Upper lobe of right lung (tissue), 1 donor: ENCODE measurements at regions not wholly inside any gene's neighbourhood (a gene's known extent, or its start where the extent isn't known, plus 50 kb on each side); places are given as distances from the start of the nearest gene placed in this dataset.

Experiments
- ATAC-seq: fragments of 200-7000 bp; cut with Tn5 transposase; one replicate; pipeline ENCODE4 v1.9.1; 2020; ENCODE audit warnings: mild to moderate bottlenecking, moderate library complexity
- DNase-seq: peaks from one replicate; pipeline ENCODE4 v3.0.0-alpha.2; 2020
- H3K27ac ChIP-seq: fragments of 200-600 bp; one replicate; pipeline ENCODE4 v1.8.0; 2022
- H3K27me3 ChIP-seq: fragments of 200-600 bp; one replicate; pipeline ENCODE4 v1.8.0; 2022; ENCODE audit warnings: mild to moderate bottlenecking
- H3K36me3 ChIP-seq: fragments of 200-600 bp; one replicate; pipeline ENCODE4 v1.8.0; 2022
- H3K4me1 ChIP-seq: fragments of 200-600 bp; one replicate; pipeline ENCODE4 v1.8.0; 2022
- H3K4me3 ChIP-seq: fragments of 200-600 bp; one replicate; pipeline ENCODE4 v1.8.0; 2022; ENCODE audit warnings: mild to moderate bottlenecking
- H3K9me3 ChIP-seq: fragments of 200-600 bp; one replicate; pipeline ENCODE4 v1.8.0; 2022
- intact Hi-C: fragments of 100-400 bp; cut with DNase I; formaldehyde crosslinking; loops from one replicate; pipeline ENCODE4 v1.11.0; 2022
- TF ChIP-seq, protein P1 (sequence below): fragments of 200-600 bp; IDR thresholded peaks from one replicate; pipeline ENCODE4 v1.8.0; 2022; ENCODE audit warnings: antibody characterized with exemption
- donor health status: DM: no; HTN: yes; CAD: no; lungs with severe emphysema.

DNA sequence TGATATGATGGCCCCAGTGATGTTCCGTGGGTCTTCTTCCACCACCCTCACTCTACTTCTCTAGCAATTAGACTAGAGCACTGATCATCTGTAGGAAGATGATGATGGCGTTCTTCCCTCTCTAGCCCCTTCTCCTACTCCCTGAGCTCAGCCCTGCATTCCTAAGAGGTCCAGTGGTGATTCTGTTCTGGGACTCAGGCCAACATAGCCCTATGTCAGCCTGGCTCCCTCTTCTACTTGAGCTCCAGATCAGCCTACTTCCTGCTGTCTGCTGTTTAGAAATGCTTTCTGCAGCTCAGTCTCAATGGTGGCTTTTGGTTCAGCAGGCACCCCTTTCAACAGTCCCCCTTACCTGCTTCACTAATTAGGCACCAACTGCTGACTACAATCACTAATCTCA is 86.1 kb upstream of the ZBED5 start:
- H3K36me3 ChIP-seq, result no peaks in the 10 kb centered on the region
- intact Hi-C loops, result no loop called here
- no peaks in the 10 kb centered on the region for H3K27me3 ChIP-seq
- H3K9me3 ChIP-seq, result no peaks in the 10 kb centered on the region
- peak; percentile 46 for ATAC-seq
- no peaks in the 10 kb centered on the region for H3K4me1 ChIP-seq
- H3K27ac ChIP-seq, result no peak overlapping the region
- H3K4me3 ChIP-seq, result no peak overlapping the region
- DNase-seq, result no peak
- TF ChIP-seq, protein P1, sequence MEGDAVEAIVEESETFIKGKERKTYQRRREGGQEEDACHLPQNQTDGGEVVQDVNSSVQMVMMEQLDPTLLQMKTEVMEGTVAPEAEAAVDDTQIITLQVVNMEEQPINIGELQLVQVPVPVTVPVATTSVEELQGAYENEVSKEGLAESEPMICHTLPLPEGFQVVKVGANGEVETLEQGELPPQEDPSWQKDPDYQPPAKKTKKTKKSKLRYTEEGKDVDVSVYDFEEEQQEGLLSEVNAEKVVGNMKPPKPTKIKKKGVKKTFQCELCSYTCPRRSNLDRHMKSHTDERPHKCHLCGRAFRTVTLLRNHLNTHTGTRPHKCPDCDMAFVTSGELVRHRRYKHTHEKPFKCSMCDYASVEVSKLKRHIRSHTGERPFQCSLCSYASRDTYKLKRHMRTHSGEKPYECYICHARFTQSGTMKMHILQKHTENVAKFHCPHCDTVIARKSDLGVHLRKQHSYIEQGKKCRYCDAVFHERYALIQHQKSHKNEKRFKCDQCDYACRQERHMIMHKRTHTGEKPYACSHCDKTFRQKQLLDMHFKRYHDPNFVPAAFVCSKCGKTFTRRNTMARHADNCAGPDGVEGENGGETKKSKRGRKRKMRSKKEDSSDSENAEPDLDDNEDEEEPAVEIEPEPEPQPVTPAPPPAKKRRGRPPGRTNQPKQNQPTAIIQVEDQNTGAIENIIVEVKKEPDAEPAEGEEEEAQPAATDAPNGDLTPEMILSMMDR, result no peak

DNA sequence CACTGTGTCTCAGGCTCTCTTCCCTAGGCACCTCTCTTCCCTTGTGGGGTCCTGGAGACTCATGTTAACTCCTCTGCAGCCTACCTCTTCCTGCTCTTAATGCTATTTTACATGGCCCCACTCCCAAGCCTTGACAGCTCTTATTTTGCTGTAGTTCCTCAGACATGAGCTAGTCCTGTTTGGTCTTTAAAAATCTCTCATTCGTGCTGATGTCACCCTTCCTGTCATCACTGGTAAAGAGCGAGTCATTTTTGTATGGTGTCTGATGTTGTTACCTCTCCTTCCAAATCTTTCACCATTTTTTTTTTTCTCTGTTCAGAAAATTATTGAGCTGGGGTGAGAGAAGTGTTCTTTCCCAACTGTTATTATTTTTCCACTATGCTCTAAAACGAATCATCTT is 84.8 kb upstream of the ZBED5 start:
- TF ChIP-seq, protein P1, result no peak
- intact Hi-C loops, result no loop called here
- DNase-seq (no peak), ATAC-seq (no peak)
- H3K27me3 ChIP-seq, result no peaks in the 10 kb centered on the region
- no peaks in the 10 kb centered on the region for H3K4me1 ChIP-seq
- no peak overlapping the region for H3K27ac ChIP-seq
- H3K36me3 ChIP-seq, result no peaks in the 10 kb centered on the region
- no peak overlapping the region for H3K4me3 ChIP-seq
- no peaks in the 10 kb centered on the region for H3K9me3 ChIP-seq

DNA sequence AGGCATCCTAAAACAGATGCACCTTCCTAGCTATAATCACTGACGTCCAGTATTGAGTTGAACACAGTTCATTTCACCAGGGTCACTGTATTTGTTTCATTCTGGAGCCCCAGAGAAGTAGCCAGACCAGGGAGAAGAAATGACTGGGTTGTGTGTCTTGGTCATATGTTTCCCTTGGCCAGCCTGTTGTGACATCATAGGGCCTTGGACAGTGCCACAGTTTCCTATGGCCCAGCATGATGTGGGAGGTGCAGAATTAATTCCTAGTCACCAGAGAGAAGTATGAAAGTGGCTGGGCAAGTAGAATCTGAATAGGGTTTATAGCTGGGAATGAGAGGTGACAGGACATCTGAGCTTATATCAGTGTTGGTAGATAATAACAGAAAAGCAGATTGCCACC is 84.0 kb upstream of the ZBED5 start:
- Histone ChIP-seq H3K27ac (no peak overlapping the region), H3K36me3 (no peaks in the 10 kb centered on the region), H3K27me3 (no peaks in the 10 kb centered on the region), H3K4me3 (no peak overlapping the region), H3K4me1 (no peaks in the 10 kb centered on the region), H3K9me3 (no peaks in the 10 kb centered on the region)
- TF ChIP-seq, protein P1, result no peak
- DNase-seq, result no peak
- ATAC-seq, result peak; percentile 28
- intact Hi-C loops, result no loop called here

DNA sequence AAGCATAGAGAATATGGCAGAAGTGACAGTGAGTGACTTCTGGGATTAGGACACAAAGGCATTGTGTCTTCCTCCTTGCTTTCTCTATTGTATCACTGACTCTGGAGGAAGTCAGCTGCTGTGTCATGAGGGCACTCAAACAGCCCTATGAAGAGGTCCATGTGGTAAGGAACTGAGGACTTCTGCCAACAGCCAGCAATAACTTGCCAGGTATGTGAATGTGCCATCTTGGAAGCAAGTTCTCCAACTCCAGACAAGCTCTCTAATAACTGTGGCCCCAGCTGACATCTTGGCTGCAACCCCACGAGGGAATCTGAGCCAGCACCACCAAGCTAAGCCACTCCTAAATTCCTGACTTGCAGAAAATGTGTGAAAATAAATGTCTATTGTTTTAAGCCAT is 83.6 kb upstream of the ZBED5 start:
- Histone ChIP-seq H3K9me3 (no peaks in the 10 kb centered on the region), H3K27me3 (no peaks in the 10 kb centered on the region), H3K4me1 (no peaks in the 10 kb centered on the region), H3K4me3 (no peak overlapping the region), H3K36me3 (no peaks in the 10 kb centered on the region), H3K27ac (no peak overlapping the region)
- ATAC-seq (peak; percentile 78), DNase-seq (no peak)
- TF ChIP-seq, protein P1, result no peak
- intact Hi-C loops, result no loop called here

DNA sequence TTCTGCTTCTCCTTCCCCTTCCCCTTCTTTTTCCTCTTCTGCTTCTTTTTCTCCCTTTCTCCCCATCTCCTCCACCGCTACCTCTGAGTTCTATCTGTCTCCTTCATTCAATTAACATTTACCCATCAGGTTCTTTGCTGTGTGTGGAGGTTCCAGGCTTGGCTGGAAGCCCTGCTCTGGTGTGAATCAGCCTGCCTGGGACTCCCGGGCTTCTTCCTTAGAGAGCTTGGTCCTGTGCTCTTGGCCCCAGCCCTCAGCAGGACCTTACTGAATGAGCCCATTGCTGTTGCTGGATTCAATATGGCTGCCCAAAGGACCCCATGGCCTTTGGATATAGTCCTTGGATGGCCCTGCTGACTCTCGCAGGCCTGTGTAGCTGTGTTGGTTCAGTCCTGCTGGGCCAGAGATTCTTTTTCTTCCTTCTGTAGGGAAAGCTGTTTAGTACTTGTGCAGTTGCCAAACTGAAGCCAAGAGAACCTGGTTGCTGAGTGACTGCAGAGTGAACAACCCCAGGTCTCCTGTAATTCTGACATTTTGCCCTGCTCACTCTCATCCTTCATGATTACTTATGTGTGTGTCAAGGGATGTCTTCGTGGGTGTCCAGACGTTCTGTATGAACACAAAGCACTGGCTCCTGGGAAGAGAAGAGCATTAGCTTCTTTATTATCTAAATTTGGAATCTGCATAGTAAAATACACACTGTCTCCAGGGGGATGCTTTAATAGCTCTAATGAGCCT is 81.0 kb upstream of the ZBED5 start:
- Histone ChIP-seq H3K36me3 (no peaks in the 10 kb centered on the region), H3K4me1 (no peaks in the 10 kb centered on the region), H3K4me3 (no peak overlapping the region), H3K27ac (no peak overlapping the region), H3K9me3 (no peaks in the 10 kb centered on the region), H3K27me3 (no peaks in the 10 kb centered on the region)
- ATAC-seq (no peak), DNase-seq (no peak)
- TF ChIP-seq, protein P1, result no peak
- intact Hi-C loops, result loop anchor here (10.0 kb wide), 1 partner anchor 86 kb away; no protein-coding TSS in a partner anchor
